ENCODE measurements at regions not wholly inside any gene's neighbourhood (a gene's known extent, or its start where the extent isn't known, plus 50 kb on each side); places are given as distances from the start of the nearest gene placed in this dataset.

DNA sequence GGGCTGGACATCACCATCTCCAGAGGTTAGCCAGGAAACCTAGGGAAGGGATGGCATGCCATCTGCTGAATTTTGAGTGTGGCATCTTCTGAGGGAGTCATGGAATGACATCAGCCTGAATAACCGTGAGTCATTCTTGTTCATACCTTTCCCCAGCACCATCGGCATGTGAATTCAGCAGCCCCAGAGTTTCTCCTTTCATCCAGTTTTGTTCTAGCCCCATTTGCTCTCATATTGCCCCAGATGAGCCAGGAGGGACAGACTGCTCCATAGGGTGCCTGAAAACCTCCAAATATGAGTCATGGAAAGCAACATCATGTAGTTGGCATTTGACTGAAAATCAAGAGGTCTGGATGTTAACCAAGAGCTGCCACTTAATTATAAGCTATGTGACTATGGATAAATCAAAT lies 219.2 kb upstream of the SGK1 start:
- TF ChIP-seq, protein P1, sequence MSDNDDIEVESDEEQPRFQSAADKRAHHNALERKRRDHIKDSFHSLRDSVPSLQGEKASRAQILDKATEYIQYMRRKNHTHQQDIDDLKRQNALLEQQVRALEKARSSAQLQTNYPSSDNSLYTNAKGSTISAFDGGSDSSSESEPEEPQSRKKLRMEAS (IDR thresholded peaks at IDR 0.05; ENCODE audit: insufficient read depth, insufficient read length): no peak
- TF ChIP-seq, protein P2, sequence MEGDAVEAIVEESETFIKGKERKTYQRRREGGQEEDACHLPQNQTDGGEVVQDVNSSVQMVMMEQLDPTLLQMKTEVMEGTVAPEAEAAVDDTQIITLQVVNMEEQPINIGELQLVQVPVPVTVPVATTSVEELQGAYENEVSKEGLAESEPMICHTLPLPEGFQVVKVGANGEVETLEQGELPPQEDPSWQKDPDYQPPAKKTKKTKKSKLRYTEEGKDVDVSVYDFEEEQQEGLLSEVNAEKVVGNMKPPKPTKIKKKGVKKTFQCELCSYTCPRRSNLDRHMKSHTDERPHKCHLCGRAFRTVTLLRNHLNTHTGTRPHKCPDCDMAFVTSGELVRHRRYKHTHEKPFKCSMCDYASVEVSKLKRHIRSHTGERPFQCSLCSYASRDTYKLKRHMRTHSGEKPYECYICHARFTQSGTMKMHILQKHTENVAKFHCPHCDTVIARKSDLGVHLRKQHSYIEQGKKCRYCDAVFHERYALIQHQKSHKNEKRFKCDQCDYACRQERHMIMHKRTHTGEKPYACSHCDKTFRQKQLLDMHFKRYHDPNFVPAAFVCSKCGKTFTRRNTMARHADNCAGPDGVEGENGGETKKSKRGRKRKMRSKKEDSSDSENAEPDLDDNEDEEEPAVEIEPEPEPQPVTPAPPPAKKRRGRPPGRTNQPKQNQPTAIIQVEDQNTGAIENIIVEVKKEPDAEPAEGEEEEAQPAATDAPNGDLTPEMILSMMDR (IDR thresholded peaks at IDR 0.05; ENCODE audit: extremely low read depth in 1 of 2, insufficient read depth in 1 of 2, low read depth in 1 of 2, low read length in 2 of 2): no peak
- no peak for TF ChIP-seq EZH2 (IDR thresholded peaks at IDR 0.05; ENCODE audit: borderline replicate concordance, low read depth, low read length, severe bottlenecking)
- TF ChIP-seq POLR2A (IDR thresholded peaks at IDR 0.05; ENCODE audit: low read depth, low read length): no peak
- no peak for TF ChIP-seq POLR2AphosphoS5 (IDR thresholded peaks at IDR 0.05; ENCODE audit: insufficient read depth, low read depth, low read length)

All from endothelial cell of umbilical vein (primary cell).